Naive thymus-derived CD4-positive, alpha-beta T cell (primary cell): ENCODE measurements at regions not wholly inside any gene's neighbourhood (a gene's known extent, or its start where the extent isn't known, plus 50 kb on each side); places are given as distances from the start of the nearest gene placed in this dataset.

ENCODE experiments used
- ATAC-seq: fragments of 150-1000 bp; cut with Tn5 transposase; 2 replicates; pipeline ENCODE4 v1.10.0; 2021; ENCODE audit warnings: mild to moderate bottlenecking, moderate library complexity
- CTCF ChIA-PET: fragments of 350-600 bp; sonication (Branson Sonifier 250); formaldehyde crosslinking; loops from one replicate; lab custom pipeline; 2021; ENCODE audit warnings: antibody characterized with exemption; lab: Charles Lee
- POLR2A ChIA-PET: fragments of 350-600 bp; sonication (Branson Sonifier 250); formaldehyde crosslinking; loops from one replicate; lab custom pipeline; 2021; ENCODE audit warnings: antibody characterized with exemption, inconsistent platforms; lab: Charles Lee
- DNase-seq, 9 donors: peaks; one replicate each; pipeline versions ENCODE4 v3.0.0 to v3.0.0-alpha.2; 2020 to 2022; ENCODE audit warnings: mixed read lengths in 1 of 9
- H3K27ac ChIP-seq: one replicate; pipeline ENCODE4 v1.7.0; 2013; ENCODE audit warnings: mild to moderate bottlenecking, low read depth, low read length, moderate library complexity
- H3K27me3 ChIP-seq, 2 donors: one replicate each; pipeline ENCODE4 v1.7.0; 2013; ENCODE audit warnings: low read length in 2 of 2, mild to moderate bottlenecking in 2 of 2, moderate library complexity in 2 of 2; ENCODE audit not compliant: control insufficient read depth in 2 of 2, insufficient read depth in 2 of 2
- H3K36me3 ChIP-seq, 3 experiments: 1 replicate in 2 of 3; 2 replicates in 1 of 3; pipeline ENCODE4 v1.7.0; 2013; ENCODE audit warnings: low read length in 3 of 3, mild to moderate bottlenecking in 3 of 3, moderate library complexity in 1 of 3; ENCODE audit not compliant: insufficient read depth in 3 of 3, control insufficient read depth in 2 of 3
- H3K4me1 ChIP-seq, 2 donors: one replicate each; pipeline ENCODE4 v1.7.0; 2013; ENCODE audit warnings: low read length in 2 of 2, mild to moderate bottlenecking in 2 of 2, moderate library complexity in 1 of 2; ENCODE audit not compliant: control insufficient read depth in 2 of 2, insufficient read depth in 2 of 2
- H3K4me3 ChIP-seq: 2 replicates; pipeline ENCODE4 v1.7.0; 2013; ENCODE audit warnings: mild to moderate bottlenecking, low read length
- H3K9me3 ChIP-seq, 3 experiments: 1 replicate in 2 of 3; 2 replicates in 1 of 3; pipeline ENCODE4 v1.7.0; 2013; ENCODE audit warnings: low read length in 3 of 3; ENCODE audit not compliant: control insufficient read depth in 2 of 3
- H3K27ac Mint-ChIP-seq, 9 donors: one replicate each; pipeline ENCODE4 v1.8.0; 2020 to 2022; ENCODE audit warnings: mixed read lengths in 9 of 9, mild to moderate bottlenecking in 8 of 9, moderate library complexity in 5 of 9, inconsistent platforms in 2 of 9
- H3K27me3 Mint-ChIP-seq, 5 donors: one replicate each; pipeline ENCODE4 v1.8.0; 2021 to 2022; ENCODE audit warnings: mixed read lengths in 5 of 5, mild to moderate bottlenecking in 1 of 5
- H3K36me3 Mint-ChIP-seq, 5 donors: one replicate each; pipeline ENCODE4 v1.8.0; 2020 to 2022; ENCODE audit warnings: mixed read lengths in 5 of 5, mild to moderate bottlenecking in 3 of 5, inconsistent platforms in 1 of 5
- H3K4me1 Mint-ChIP-seq, 7 donors: one replicate each; pipeline ENCODE4 v1.8.0; 2020 to 2022; ENCODE audit warnings: mixed read lengths in 7 of 7, mild to moderate bottlenecking in 3 of 7, inconsistent platforms in 1 of 7
- H3K4me3 Mint-ChIP-seq, 10 donors: one replicate each; pipeline ENCODE4 v1.8.0; 2020 to 2022; ENCODE audit warnings: mild to moderate bottlenecking in 10 of 10, mixed read lengths in 10 of 10, moderate library complexity in 6 of 10, inconsistent platforms in 2 of 10
- H3K9me3 Mint-ChIP-seq, 11 donors: one replicate each; pipeline ENCODE4 v1.8.0; 2020 to 2022; ENCODE audit warnings: mixed read lengths in 11 of 11, mild to moderate bottlenecking in 4 of 11, inconsistent platforms in 1 of 11, moderate library complexity in 1 of 11
- intact Hi-C, 2 donors: fragments of 100-400 bp; cut with micrococcal nuclease; formaldehyde crosslinking; loops; one replicate each; pipeline ENCODE4 v1.15.1; 2023

GRCh38 chr18:77187189-77187588, 54.6 kb upstream of the MBP start:
- H3K4me3 Mint-ChIP-seq = no peak overlapping the region
- H3K9me3 Mint-ChIP-seq = peaks cover 0 to 11% (median 4%) of the 10 kb centered on the region in 11 donors
- no peaks in the 10 kb centered on the region for H3K4me1 Mint-ChIP-seq
- H3K36me3 Mint-ChIP-seq = peaks cover 0 to 6% (median 0%) of the 10 kb centered on the region in 5 donors
- Histone ChIP-seq H3K27ac (no peak overlapping the region), H3K27me3 (no peaks in the 10 kb centered on the region), H3K4me3 (no peak overlapping the region), H3K36me3 (no peaks in the 10 kb centered on the region), H3K9me3 (no peaks in the 10 kb centered on the region), H3K4me1 (no peaks in the 10 kb centered on the region)
- ATAC-seq = no peak
- peaks cover 0 to 17% (median 0%) of the 10 kb centered on the region in 5 donors for H3K27me3 Mint-ChIP-seq
- DNase-seq = no peak
- POLR2A ChIA-PET = no interaction called here
- CTCF ChIA-PET = no interaction called here
- intact Hi-C loops = no loop called here
- no peak overlapping the region for H3K27ac Mint-ChIP-seq

- no peak overlapping the region for H3K27ac Mint-ChIP-seq
- no peak overlapping the region for H3K4me3 Mint-ChIP-seq
- peaks cover 0 to 29% (median 0%) of the 10 kb centered on the region in 5 donors for H3K27me3 Mint-ChIP-seq
- DNase-seq (no peak), ATAC-seq (no peak)
- Histone ChIP-seq H3K9me3 (no peaks in the 10 kb centered on the region), H3K4me3 (no peak overlapping the region), H3K27ac (no peak overlapping the region), H3K4me1 (no peaks in the 10 kb centered on the region), H3K27me3 (no peaks in the 10 kb centered on the region), H3K36me3 (no peaks in the 10 kb centered on the region)
- POLR2A ChIA-PET = no interaction called here
- intact Hi-C loops = no loop called here
- no peaks in the 10 kb centered on the region for H3K4me1 Mint-ChIP-seq
- CTCF ChIA-PET = interaction anchor here (0.7 to 0.8 kb wide), 2 partner anchors 19 to 67 kb away, joined by 3 read pairs; no protein-coding TSS in a partner anchor
- peaks cover 0 to 14% (median 0%) of the 10 kb centered on the region in 5 donors for H3K36me3 Mint-ChIP-seq
- H3K9me3 Mint-ChIP-seq = peaks cover 0 to 17% (median 3%) of the 10 kb centered on the region in 11 donors
Observed at GRCh38 chr18:77191071-77191751, 58.4 kb upstream of the GALR1 start.

- Mint-ChIP-seq H3K4me3 (no peak overlapping the region), H3K9me3 (peaks cover 0 to 9% (median 2%) of the 10 kb centered on the region in 11 donors), H3K36me3 (peaks cover 0 to 9% (median 0%) of the 10 kb centered on the region in 5 donors), H3K27ac (no peak overlapping the region), H3K27me3 (peaks cover 0 to 18% (median 0%) of the 10 kb centered on the region in 5 donors), H3K4me1 (peaks cover 0 to 3% (median 0%) of the 10 kb centered on the region in 7 donors)
- POLR2A ChIA-PET = interaction anchor here (1.2 kb wide), 1 partner anchor 89 kb away, joined by 4 read pairs; no protein-coding TSS in a partner anchor
- no peaks in the 10 kb centered on the region for H3K9me3 ChIP-seq
- H3K4me3 ChIP-seq = no peak overlapping the region
- no peak overlapping the region for H3K27ac ChIP-seq
- no peaks in the 10 kb centered on the region for H3K27me3 ChIP-seq
- CTCF ChIA-PET = no interaction called here
- DNase-seq (no peak), ATAC-seq (no peak)
- H3K36me3 ChIP-seq = no peaks in the 10 kb centered on the region
- H3K4me1 ChIP-seq = no peaks in the 10 kb centered on the region
- intact Hi-C loops = no loop called here
Observed at GRCh38 chr18:77197073-77197472, 52.6 kb upstream of the GALR1 start.

- ATAC-seq (no peak), DNase-seq (no peak)
- H3K36me3 ChIP-seq = no peaks in the 10 kb centered on the region
- no peaks in the 10 kb centered on the region for H3K9me3 ChIP-seq
- ChIA-PET CTCF (no interaction called here), POLR2A (interaction anchor here (0.7 kb wide), 1 partner anchor 728 kb away, joined by 3 read pairs; no protein-coding TSS in a partner anchor)
- no peak overlapping the region for H3K27ac ChIP-seq
- H3K4me3 ChIP-seq = no peak overlapping the region
- H3K27ac Mint-ChIP-seq = no peak overlapping the region
- no peak overlapping the region for H3K4me3 Mint-ChIP-seq
- H3K27me3 Mint-ChIP-seq = peaks cover 0 to 16% (median 0%) of the 10 kb centered on the region in 5 donors
- H3K36me3 Mint-ChIP-seq = peaks cover 0 to 9% (median 0%) of the 10 kb centered on the region in 5 donors
- no peaks in the 10 kb centered on the region for H3K27me3 ChIP-seq
- H3K4me1 ChIP-seq = no peaks in the 10 kb centered on the region
- H3K9me3 Mint-ChIP-seq = peaks cover 0 to 9% (median 2%) of the 10 kb centered on the region in 11 donors
- intact Hi-C loops = no loop called here
- peaks cover 0 to 8% (median 0%) of the 10 kb centered on the region in 7 donors for H3K4me1 Mint-ChIP-seq
Observed at GRCh38 chr18:77198663-77199062, 51.0 kb upstream of the GALR1 start.

GRCh38 chr18:77199707-77200106, 49.9 kb upstream of the GALR1 start:
- H3K4me1 ChIP-seq = no peaks in the 10 kb centered on the region
- no peaks in the 10 kb centered on the region for H3K36me3 ChIP-seq
- no peaks in the 10 kb centered on the region for H3K27me3 ChIP-seq
- intact Hi-C loops = no loop called here
- DNase-seq (no peak), ATAC-seq (no peak)
- H3K27ac Mint-ChIP-seq = no peak overlapping the region
- H3K36me3 Mint-ChIP-seq = peaks cover 0 to 7% (median 0%) of the 10 kb centered on the region in 5 donors
- H3K9me3 ChIP-seq = no peaks in the 10 kb centered on the region
- H3K27me3 Mint-ChIP-seq = peaks cover 0 to 16% (median 0%) of the 10 kb centered on the region in 5 donors
- H3K27ac ChIP-seq = no peak overlapping the region
- H3K4me1 Mint-ChIP-seq = peaks cover 0 to 8% (median 0%) of the 10 kb centered on the region in 7 donors
- H3K9me3 Mint-ChIP-seq = peaks cover 0 to 4% (median 0%) of the 10 kb centered on the region in 11 donors
- H3K4me3 ChIP-seq = no peak overlapping the region
- CTCF ChIA-PET = interaction anchor here (0.6 to 0.7 kb wide), 2 partner anchors 77 to 196 kb away, joined by 3 read pairs; no protein-coding TSS in a partner anchor
- H3K4me3 Mint-ChIP-seq = no peak overlapping the region
- POLR2A ChIA-PET = interaction anchor here (0.7 kb wide), 1 partner anchor 68 kb away, joined by 3 read pairs; no protein-coding TSS in a partner anchor
